Islet precursor cell (in vitro differentiated cells): ENCODE measurements at regions not wholly inside any gene's neighbourhood (a gene's known extent, or its start where the extent isn't known, plus 50 kb on each side); places are given as distances from the start of the nearest gene placed in this dataset.

ENCODE experiments used
- DNase-seq: peaks from one replicate; pipeline ENCODE4 v3.0.0-alpha.2; 2018

DNA sequence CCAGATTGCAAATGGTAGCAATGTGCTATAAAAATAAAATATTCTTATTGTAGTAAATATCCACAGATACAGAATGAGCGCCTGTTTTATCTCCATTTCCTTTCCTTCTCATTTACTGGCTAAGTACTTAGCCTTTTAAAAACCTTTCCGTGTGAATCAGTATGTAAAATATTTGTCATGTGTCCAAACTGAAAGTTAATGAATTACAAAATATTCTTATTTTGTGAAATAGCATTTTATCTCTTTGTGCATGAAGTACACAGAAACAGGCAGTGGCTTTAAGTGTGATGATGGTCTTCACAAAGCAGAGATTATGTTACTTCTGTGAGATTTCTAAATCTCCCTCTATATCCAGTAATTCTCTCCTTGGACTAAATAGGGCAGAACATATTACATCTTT lies 56.7 kb upstream of the KIAA1217 start:
- DNase-seq, result no peak

DNA sequence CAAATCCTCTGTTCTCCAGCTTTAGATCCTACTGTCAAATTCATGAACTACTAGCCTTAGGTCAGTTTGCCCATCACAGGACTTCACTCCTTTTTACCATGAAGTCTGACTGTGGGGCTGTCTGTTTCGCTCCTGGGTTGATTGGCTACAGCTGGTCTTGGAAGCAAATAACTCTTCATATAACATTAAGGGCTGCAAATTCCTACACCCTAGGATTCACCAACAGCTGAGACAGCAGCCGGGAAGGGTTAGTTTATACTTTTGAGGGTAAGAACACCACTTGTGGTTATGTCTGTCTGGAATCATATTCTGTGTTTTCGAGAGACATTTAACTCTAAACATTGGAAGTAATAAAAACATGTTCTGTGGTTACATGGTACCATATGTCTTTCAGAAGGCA lies 55.9 kb upstream of the KIAA1217 start:
- no peak for DNase-seq

DNA sequence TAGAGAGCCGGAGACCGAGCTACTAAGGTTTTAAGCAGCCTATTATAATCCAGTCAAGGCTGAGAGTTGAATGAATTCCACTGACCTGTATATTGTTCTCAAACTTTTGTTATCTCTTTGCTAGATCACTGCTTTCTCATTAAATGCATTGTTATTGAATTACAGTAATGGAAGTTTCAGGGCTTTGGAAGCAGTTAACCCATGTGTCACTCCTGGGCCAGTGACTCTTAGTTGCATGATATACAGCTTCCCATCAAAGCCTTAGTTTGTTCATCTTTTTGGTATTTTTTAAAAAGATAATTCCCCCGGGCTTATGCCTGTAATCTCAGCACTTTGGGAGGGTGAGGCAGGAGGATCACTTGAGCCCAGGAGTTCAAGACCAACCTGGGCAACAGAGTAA lies 55.4 kb upstream of the KIAA1217 start:
- DNase-seq, result no peak

DNA sequence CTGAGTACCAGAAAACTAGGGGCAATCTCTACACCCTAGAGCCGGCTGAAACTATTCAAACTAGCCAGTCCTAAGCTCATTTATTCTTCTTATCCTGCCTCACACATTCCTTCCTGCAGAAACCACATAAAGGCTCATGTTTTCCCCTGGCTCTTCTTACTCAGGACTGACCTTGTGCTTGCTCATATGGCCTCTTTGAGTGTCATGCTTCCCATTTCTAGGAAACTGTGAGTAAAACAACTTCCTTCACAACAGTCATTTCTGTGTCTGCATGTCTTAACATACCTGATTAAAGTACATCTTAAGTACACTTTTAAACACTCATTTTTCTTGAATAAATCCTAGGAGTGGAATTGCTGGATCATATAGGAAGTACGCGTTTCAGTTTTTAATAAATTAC lies 52.3 kb upstream of the KIAA1217 start:
- no peak for DNase-seq

DNA sequence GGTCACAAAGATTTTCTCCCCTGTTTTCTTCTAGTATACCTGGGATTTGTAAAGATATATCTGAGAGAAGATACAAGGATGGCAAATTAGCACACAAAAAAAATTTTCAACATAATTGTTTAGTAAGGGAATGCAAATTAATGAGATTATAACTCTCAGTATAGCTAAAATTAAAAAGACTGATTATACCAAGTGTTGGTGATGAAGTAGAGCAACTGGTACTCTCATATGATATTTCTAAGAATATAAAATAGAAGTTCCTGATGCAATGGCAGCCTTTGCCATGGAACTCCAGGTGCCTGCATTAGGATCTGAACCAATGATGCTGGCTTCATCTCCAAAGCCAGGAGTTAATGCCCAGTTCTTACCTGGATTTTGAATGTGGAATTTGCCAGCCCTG lies 51.4 kb upstream of the KIAA1217 start:
- DNase-seq, result no peak
